ENCODE measurements at regions not wholly inside any gene's neighbourhood (a gene's known extent, or its start where the extent isn't known, plus 50 kb on each side); places are given as distances from the start of the nearest gene placed in this dataset.

GRCh38 chr2:74740395-74740740, 86.3 kb downstream of the SEMA4F start:
- POLR2A ChIA-PET, result no interaction called here
- Histone ChIP-seq H3K27me3 (replicated peaks; ENCODE audit: control insufficient read depth, insufficient read depth, low read length) (no peaks in the 10 kb centered on the region), H3K4me1 (peaks cover 19% of the 10 kb centered on the region), H3K4me3 (ENCODE audit: low read depth, low read length) (no peak overlapping the region), H3K9me3 (peaks cover 9% of the 10 kb centered on the region), H3K36me3 (ENCODE audit: control insufficient read depth, insufficient read depth, low read length) (no peaks in the 10 kb centered on the region)
- Mint-ChIP-seq H3K27ac (ENCODE audit: unreplicated experiment) (peak overlapping the region; percentile 48), H3K9me3 (ENCODE audit: unreplicated experiment) (peaks cover 23% of the 10 kb centered on the region), H3K4me3 (ENCODE audit: unreplicated experiment) (no peak overlapping the region), H3K4me1 (ENCODE audit: low read depth, unreplicated experiment) (peaks cover 9% of the 10 kb centered on the region), H3K27me3 (ENCODE audit: insufficient read depth, unreplicated experiment) (no peaks in the 10 kb centered on the region), H3K36me3 (ENCODE audit: insufficient read depth, unreplicated experiment) (no peaks in the 10 kb centered on the region)
- TF ChIP-seq, protein P1, sequence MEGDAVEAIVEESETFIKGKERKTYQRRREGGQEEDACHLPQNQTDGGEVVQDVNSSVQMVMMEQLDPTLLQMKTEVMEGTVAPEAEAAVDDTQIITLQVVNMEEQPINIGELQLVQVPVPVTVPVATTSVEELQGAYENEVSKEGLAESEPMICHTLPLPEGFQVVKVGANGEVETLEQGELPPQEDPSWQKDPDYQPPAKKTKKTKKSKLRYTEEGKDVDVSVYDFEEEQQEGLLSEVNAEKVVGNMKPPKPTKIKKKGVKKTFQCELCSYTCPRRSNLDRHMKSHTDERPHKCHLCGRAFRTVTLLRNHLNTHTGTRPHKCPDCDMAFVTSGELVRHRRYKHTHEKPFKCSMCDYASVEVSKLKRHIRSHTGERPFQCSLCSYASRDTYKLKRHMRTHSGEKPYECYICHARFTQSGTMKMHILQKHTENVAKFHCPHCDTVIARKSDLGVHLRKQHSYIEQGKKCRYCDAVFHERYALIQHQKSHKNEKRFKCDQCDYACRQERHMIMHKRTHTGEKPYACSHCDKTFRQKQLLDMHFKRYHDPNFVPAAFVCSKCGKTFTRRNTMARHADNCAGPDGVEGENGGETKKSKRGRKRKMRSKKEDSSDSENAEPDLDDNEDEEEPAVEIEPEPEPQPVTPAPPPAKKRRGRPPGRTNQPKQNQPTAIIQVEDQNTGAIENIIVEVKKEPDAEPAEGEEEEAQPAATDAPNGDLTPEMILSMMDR (IDR thresholded peaks at IDR 0.05; ENCODE audit: insufficient read depth in 1 of 2, low read depth in 1 of 2, low read length in 1 of 2, severe bottlenecking in 1 of 2, unreplicated experiment in 1 of 2), result no peak
- BruUV-seq (replicated peaks), result no TSS peak
- intact Hi-C loops (cut with micrococcal nuclease; ENCODE audit: unreplicated experiment), result no loop called here
- CTCF ChIA-PET, result interaction anchor here (0.7 to 1.1 kb wide), 3 partner anchors 11 to 50 kb away, joined by 3 to 4 read pairs (median 3); no protein-coding TSS in a partner anchor
- DNase-seq, result no peak

GRCh38 chr2:74740741-74741431, 86.8 kb downstream of the SEMA4F start:
- no peaks in the 10 kb centered on the region for H3K27me3 ChIP-seq (replicated peaks; ENCODE audit: control insufficient read depth, insufficient read depth, low read length)
- no TSS peak for BruUV-seq (replicated peaks)
- H3K9me3 ChIP-seq, result peaks cover 9% of the 10 kb centered on the region
- TF ChIP-seq, protein P1 (IDR thresholded peaks at IDR 0.05; ENCODE audit: insufficient read depth in 1 of 2, low read depth in 1 of 2, low read length in 1 of 2, severe bottlenecking in 1 of 2, unreplicated experiment in 1 of 2), result no peak
- no peaks in the 10 kb centered on the region for H3K36me3 Mint-ChIP-seq (ENCODE audit: insufficient read depth, unreplicated experiment)
- peak; percentile 59 to 79 for DNase-seq
- no peaks in the 10 kb centered on the region for H3K36me3 ChIP-seq (ENCODE audit: control insufficient read depth, insufficient read depth, low read length)
- ChIA-PET CTCF (interaction anchor here (0.6 to 1.1 kb wide), 5 partner anchors 11 to 50 kb away, joined by 3 to 4 read pairs (median 3); no protein-coding TSS in a partner anchor), POLR2A (interaction anchor here (0.6 kb wide), 1 partner anchor 96 kb away, joined by 3 read pairs; no protein-coding TSS in a partner anchor)
- H3K4me1 ChIP-seq, result peaks cover 19% of the 10 kb centered on the region
- H3K9me3 Mint-ChIP-seq (ENCODE audit: unreplicated experiment), result peaks cover 18% of the 10 kb centered on the region
- no peak overlapping the region for H3K4me3 Mint-ChIP-seq (ENCODE audit: unreplicated experiment)
- peak overlapping the region; percentile 48 for H3K27ac Mint-ChIP-seq (ENCODE audit: unreplicated experiment)
- H3K4me3 ChIP-seq (ENCODE audit: low read depth, low read length), result no peak overlapping the region
- H3K4me1 Mint-ChIP-seq (ENCODE audit: low read depth, unreplicated experiment), result peaks cover 9% of the 10 kb centered on the region
- intact Hi-C loops (cut with micrococcal nuclease; ENCODE audit: unreplicated experiment), result no loop called here
- no peaks in the 10 kb centered on the region for H3K27me3 Mint-ChIP-seq (ENCODE audit: insufficient read depth, unreplicated experiment)

- no peaks in the 10 kb centered on the region for H3K36me3 ChIP-seq (ENCODE audit: control insufficient read depth, insufficient read depth, low read length)
- H3K4me1 ChIP-seq, result peaks cover 19% of the 10 kb centered on the region
- peaks cover 5% of the 10 kb centered on the region for H3K9me3 ChIP-seq
- Mint-ChIP-seq H3K36me3 (ENCODE audit: insufficient read depth, unreplicated experiment) (no peaks in the 10 kb centered on the region), H3K4me3 (ENCODE audit: unreplicated experiment) (no peak overlapping the region), H3K4me1 (ENCODE audit: low read depth, unreplicated experiment) (peaks cover 15% of the 10 kb centered on the region), H3K27me3 (ENCODE audit: insufficient read depth, unreplicated experiment) (no peaks in the 10 kb centered on the region), H3K27ac (ENCODE audit: unreplicated experiment) (peak overlapping the region; percentile 5), H3K9me3 (ENCODE audit: unreplicated experiment) (peaks cover 11% of the 10 kb centered on the region)
- no peak for DNase-seq
- no peak overlapping the region for H3K4me3 ChIP-seq (ENCODE audit: low read depth, low read length)
- intact Hi-C loops (cut with micrococcal nuclease; ENCODE audit: unreplicated experiment), result no loop called here
- POLR2A ChIA-PET, result interaction anchor here (0.6 kb wide), 1 partner anchor 96 kb away, joined by 3 read pairs; no protein-coding TSS in a partner anchor
- no peaks in the 10 kb centered on the region for H3K27me3 ChIP-seq (replicated peaks; ENCODE audit: control insufficient read depth, insufficient read depth, low read length)
- CTCF ChIA-PET, result interaction anchor here (0.7 kb wide), 1 partner anchor 51 kb away, joined by 3 read pairs; no protein-coding TSS in a partner anchor
- TF ChIP-seq, protein P1 (IDR thresholded peaks at IDR 0.05; ENCODE audit: insufficient read depth in 1 of 2, low read depth in 1 of 2, low read length in 1 of 2, severe bottlenecking in 1 of 2, unreplicated experiment in 1 of 2), result no peak
- BruUV-seq (replicated peaks), result no TSS peak
Observed at GRCh38 chr2:74741629-74742028, 87.6 kb downstream of the SEMA4F start.
